Mesothelial cell of epicardium (in vitro differentiated cells): ENCODE measurements at regions not wholly inside any gene's neighbourhood (a gene's known extent, or its start where the extent isn't known, plus 50 kb on each side); places are given as distances from the start of the nearest gene placed in this dataset.

Source experiments
- DNase-seq, 2 experiments: peaks; one replicate each; pipeline ENCODE4 v3.0.0; 2021; ENCODE audit warnings: low spot score in 2 of 2; ENCODE audit not compliant: unreplicated experiment in 2 of 2
- H3K27ac Mint-ChIP-seq: 2 replicates; pipeline ENCODE4 v1.8.0; 2021; ENCODE audit warnings: mixed read lengths
- H3K27me3 Mint-ChIP-seq: 2 replicates; pipeline ENCODE4 v1.8.0; 2021; ENCODE audit warnings: low read depth, mixed read lengths
- H3K36me3 Mint-ChIP-seq: 2 replicates; pipeline ENCODE4 v1.8.0; 2021; ENCODE audit warnings: mixed read lengths
- H3K4me1 Mint-ChIP-seq: 2 replicates; pipeline ENCODE4 v1.8.0; 2021; ENCODE audit warnings: mixed read lengths
- H3K4me3 Mint-ChIP-seq: 2 replicates; pipeline ENCODE4 v1.8.0; 2021; ENCODE audit warnings: mild to moderate bottlenecking, moderate library complexity, mixed read lengths
- H3K9me3 Mint-ChIP-seq: 2 replicates; pipeline ENCODE4 v1.8.0; 2021; ENCODE audit warnings: mixed read lengths
- TF ChIP-seq, protein P1 (sequence below): fragments of 200-600 bp; sonication (generic); IDR thresholded peaks from one replicate; pipeline ENCODE4 v1.5.0; 2021; ENCODE audit warnings: antibody characterized with exemption; ENCODE audit not compliant: unreplicated experiment

DNA sequence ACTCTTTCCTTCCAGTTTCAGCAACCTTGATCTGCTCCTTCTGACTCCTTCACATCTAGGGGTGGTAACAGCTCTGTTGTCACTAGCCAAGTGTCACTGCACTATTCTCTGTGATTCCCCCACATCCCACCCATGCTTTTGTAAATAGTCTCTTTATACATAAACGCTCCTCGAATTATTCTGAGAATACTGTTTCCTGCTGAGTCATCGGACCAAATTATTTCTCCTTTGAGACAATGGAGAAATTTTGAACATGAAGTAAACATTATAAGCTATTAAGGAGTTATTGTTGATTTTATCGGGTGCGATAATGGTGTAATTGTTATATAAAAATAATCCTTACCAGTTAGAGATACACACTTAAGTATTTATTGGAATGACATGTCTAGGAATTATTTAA lies 245.1 kb upstream of the RPS6KA3 start:
- Mint-ChIP-seq H3K9me3 (peaks cover 25% of the 10 kb centered on the region), H3K36me3 (no peaks in the 10 kb centered on the region), H3K27ac (no peak overlapping the region), H3K4me3 (no peak overlapping the region), H3K4me1 (peaks cover 14% of the 10 kb centered on the region), H3K27me3 (no peaks in the 10 kb centered on the region)
- no peak for DNase-seq
- TF ChIP-seq, protein P1, sequence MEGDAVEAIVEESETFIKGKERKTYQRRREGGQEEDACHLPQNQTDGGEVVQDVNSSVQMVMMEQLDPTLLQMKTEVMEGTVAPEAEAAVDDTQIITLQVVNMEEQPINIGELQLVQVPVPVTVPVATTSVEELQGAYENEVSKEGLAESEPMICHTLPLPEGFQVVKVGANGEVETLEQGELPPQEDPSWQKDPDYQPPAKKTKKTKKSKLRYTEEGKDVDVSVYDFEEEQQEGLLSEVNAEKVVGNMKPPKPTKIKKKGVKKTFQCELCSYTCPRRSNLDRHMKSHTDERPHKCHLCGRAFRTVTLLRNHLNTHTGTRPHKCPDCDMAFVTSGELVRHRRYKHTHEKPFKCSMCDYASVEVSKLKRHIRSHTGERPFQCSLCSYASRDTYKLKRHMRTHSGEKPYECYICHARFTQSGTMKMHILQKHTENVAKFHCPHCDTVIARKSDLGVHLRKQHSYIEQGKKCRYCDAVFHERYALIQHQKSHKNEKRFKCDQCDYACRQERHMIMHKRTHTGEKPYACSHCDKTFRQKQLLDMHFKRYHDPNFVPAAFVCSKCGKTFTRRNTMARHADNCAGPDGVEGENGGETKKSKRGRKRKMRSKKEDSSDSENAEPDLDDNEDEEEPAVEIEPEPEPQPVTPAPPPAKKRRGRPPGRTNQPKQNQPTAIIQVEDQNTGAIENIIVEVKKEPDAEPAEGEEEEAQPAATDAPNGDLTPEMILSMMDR: no peak

GRCh38 chrX:20507901-20508620 lies 241.4 kb upstream of the RPS6KA3 start:
- no peak for DNase-seq
- Mint-ChIP-seq H3K4me1 (peaks cover 3% of the 10 kb centered on the region), H3K36me3 (no peaks in the 10 kb centered on the region), H3K9me3 (peaks cover 32% of the 10 kb centered on the region), H3K27me3 (no peaks in the 10 kb centered on the region), H3K27ac (no peak overlapping the region), H3K4me3 (no peak overlapping the region)
- TF ChIP-seq, protein P1: no peak

GRCh38 chrX:20506739-20507138 lies 240.0 kb upstream of the RPS6KA3 start:
- TF ChIP-seq, protein P1: no peak
- Mint-ChIP-seq H3K36me3 (no peaks in the 10 kb centered on the region), H3K27me3 (no peaks in the 10 kb centered on the region), H3K9me3 (peaks cover 37% of the 10 kb centered on the region), H3K4me3 (no peak overlapping the region), H3K4me1 (no peaks in the 10 kb centered on the region), H3K27ac (no peak overlapping the region)
- no peak for DNase-seq

DNA sequence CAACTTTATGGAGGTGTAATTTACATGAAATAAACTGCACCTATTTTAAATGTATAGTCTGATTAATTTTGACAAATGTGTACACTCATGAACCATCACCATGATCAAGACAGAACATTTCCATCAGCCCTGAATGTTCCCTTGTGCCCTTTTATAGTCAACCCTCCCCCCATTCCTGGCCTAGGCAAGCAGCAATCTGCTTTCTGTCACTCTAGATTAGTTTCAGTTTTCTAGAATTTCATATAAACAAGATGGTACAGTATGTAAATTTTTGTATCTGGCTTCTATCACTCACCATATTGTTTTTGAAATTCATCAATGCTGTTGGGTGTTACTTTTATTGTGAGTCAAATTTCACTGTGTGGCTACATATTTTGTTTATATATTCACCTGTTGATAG lies 234.2 kb upstream of the RPS6KA3 start:
- Mint-ChIP-seq H3K9me3 (peaks cover 32% of the 10 kb centered on the region), H3K27ac (no peak overlapping the region), H3K4me3 (no peak overlapping the region), H3K27me3 (no peaks in the 10 kb centered on the region), H3K36me3 (no peaks in the 10 kb centered on the region), H3K4me1 (peaks cover 6% of the 10 kb centered on the region)
- TF ChIP-seq, protein P1: no peak
- no peak for DNase-seq

DNA sequence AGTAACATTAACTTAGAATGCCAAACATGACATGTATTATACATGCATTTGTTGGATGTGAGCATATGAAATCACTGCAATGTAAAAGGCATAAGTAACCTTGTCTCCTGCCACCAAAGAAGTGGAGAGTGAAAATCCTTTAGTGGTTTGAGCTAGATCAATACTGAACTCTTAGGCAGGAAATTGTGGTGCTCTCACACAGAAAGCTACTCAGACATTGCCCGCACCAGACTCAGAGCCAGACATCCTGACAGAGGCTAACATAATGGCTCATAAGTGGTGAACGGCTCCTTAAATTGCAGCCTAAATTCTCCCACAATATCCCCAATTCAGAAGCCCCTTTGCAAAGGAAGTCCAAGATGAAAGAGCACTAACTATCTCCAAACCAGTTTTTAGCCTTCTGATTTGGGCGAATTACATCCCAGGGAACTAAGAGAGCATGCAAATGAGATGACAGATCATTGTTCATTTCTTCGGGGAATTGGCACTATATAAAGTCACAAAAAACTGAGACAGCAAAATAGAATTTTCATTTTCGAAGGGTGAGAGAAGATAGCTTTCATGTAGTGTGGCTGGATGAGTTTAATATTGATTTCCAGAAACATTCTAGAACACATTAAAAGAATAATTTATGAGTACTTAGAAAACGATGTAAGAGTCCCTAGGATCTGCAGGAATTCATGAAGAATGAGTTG lies 233.6 kb upstream of the RPS6KA3 start:
- Mint-ChIP-seq H3K36me3 (no peaks in the 10 kb centered on the region), H3K9me3 (peaks cover 32% of the 10 kb centered on the region), H3K4me1 (peaks cover 6% of the 10 kb centered on the region), H3K27ac (no peak overlapping the region), H3K4me3 (no peak overlapping the region), H3K27me3 (no peaks in the 10 kb centered on the region)
- no peak for DNase-seq
- TF ChIP-seq, protein P1: no peak
